CD14-positive monocyte (primary cell): ENCODE measurements at regions not wholly inside any gene's neighbourhood (a gene's known extent, or its start where the extent isn't known, plus 50 kb on each side); places are given as distances from the start of the nearest gene placed in this dataset.

ENCODE experiments used
- DNase-seq, 3 donors: peaks; one replicate each; pipeline ENCODE4 v3.0.0-alpha.2; 2011 to 2022
- H2AFZ ChIP-seq: 2 replicates; pipeline ENCODE4 v1.6.0; 2012; ENCODE audit warnings: mild to moderate bottlenecking, low read depth, low read length, inconsistent platforms; ENCODE audit not compliant: insufficient read depth, poor library complexity, severe bottlenecking
- H3K27ac ChIP-seq, 2 donors: 1 replicate in 1 of 2; 2 replicates in 1 of 2; pipeline ENCODE4 v1.5.1; 2012 to 2013; ENCODE audit warnings: low read length in 2 of 2, control low read depth in 1 of 2, inconsistent platforms in 1 of 2, low read depth in 1 of 2, mild to moderate bottlenecking in 1 of 2
- H3K27me3 ChIP-seq, 2 donors: one replicate each; pipeline versions ENCODE4 v1.6.0 to v1.6.1; 2011 to 2013; ENCODE audit warnings: low read length in 2 of 2; ENCODE audit not compliant: control insufficient read depth in 2 of 2, insufficient read depth in 2 of 2
- H3K36me3 ChIP-seq, 2 donors: replicated peaks in 1 of 2; 1 replicate in 1 of 2; 2 replicates in 1 of 2; pipeline versions ENCODE4 v1.5.1 to v1.6.1; 2012 to 2013; ENCODE audit warnings: low read length in 2 of 2, control low read depth in 1 of 2, inconsistent platforms in 1 of 2, mild to moderate bottlenecking in 1 of 2; ENCODE audit not compliant: insufficient read depth in 2 of 2, control insufficient read depth in 1 of 2
- H3K4me1 ChIP-seq, 2 donors: 1 replicate in 1 of 2; 2 replicates in 1 of 2; pipeline versions ENCODE4 v1.5.1 to v1.6.1; 2012 to 2013; ENCODE audit warnings: low read length in 2 of 2, control low read depth in 1 of 2, inconsistent platforms in 1 of 2, mild to moderate bottlenecking in 1 of 2, moderate library complexity in 1 of 2; ENCODE audit not compliant: insufficient read depth in 2 of 2, control insufficient read depth in 1 of 2
- H3K4me2 ChIP-seq: replicated peaks from 2 replicates; pipeline ENCODE3; 2012; ENCODE audit warnings: low read length, moderate library complexity, mild to moderate bottlenecking; ENCODE audit not compliant: poor library complexity, severe bottlenecking; ENCODE audit errors: extremely low read depth
- H3K4me3 ChIP-seq, 3 experiments: fragments of 200-600 bp in 1 of 3; sonication (generic) in 1 of 3; replicated peaks in 1 of 3; 1 replicate in 2 of 3; 2 replicates in 1 of 3; pipeline ENCODE4 v1.5.1; 2011 to 2013; ENCODE audit warnings: low read length in 3 of 3, mild to moderate bottlenecking in 3 of 3, control low read depth in 2 of 3, low read depth in 2 of 3, inconsistent platforms in 1 of 3, moderate library complexity in 1 of 3
- H3K79me2 ChIP-seq: 2 replicates; pipeline ENCODE4 v1.6.0; 2012; ENCODE audit warnings: mild to moderate bottlenecking, control low read depth, inconsistent platforms, low read length, moderate library complexity; ENCODE audit not compliant: insufficient read depth
- H3K9ac ChIP-seq: 2 replicates; pipeline ENCODE4 v1.6.0; 2017; ENCODE audit warnings: low read length, mild to moderate bottlenecking; ENCODE audit not compliant: insufficient read depth, poor library complexity, severe bottlenecking
- H3K9me3 ChIP-seq, 2 donors: replicated peaks in 1 of 2; 1 replicate in 1 of 2; 2 replicates in 1 of 2; pipeline versions ENCODE4 v1.5.1 to v1.6.1; 2012 to 2013; ENCODE audit warnings: low read length in 2 of 2, control low read depth in 1 of 2; ENCODE audit not compliant: control insufficient read depth in 1 of 2, insufficient read depth in 1 of 2
- H4K20me1 ChIP-seq: 2 replicates; pipeline ENCODE4 v1.6.0; 2012; ENCODE audit warnings: mild to moderate bottlenecking, low read length, control low read depth, moderate library complexity; ENCODE audit not compliant: insufficient read depth
- H3K27ac Mint-ChIP-seq, 7 donors: one replicate each; pipeline ENCODE4 v1.8.0; 2020; ENCODE audit warnings: mild to moderate bottlenecking in 7 of 7, mixed read lengths in 7 of 7, moderate library complexity in 6 of 7, inconsistent platforms in 2 of 7
- H3K27me3 Mint-ChIP-seq, 3 donors: one replicate each; pipeline ENCODE4 v1.8.0; 2021 to 2022; ENCODE audit warnings: low read depth in 3 of 3, mild to moderate bottlenecking in 3 of 3, mixed read lengths in 3 of 3, moderate library complexity in 3 of 3, inconsistent platforms in 1 of 3
- H3K36me3 Mint-ChIP-seq, 2 donors: one replicate each; pipeline ENCODE4 v1.8.0; 2020; ENCODE audit warnings: mixed read lengths in 2 of 2, inconsistent platforms in 1 of 2, mild to moderate bottlenecking in 1 of 2
- H3K4me1 Mint-ChIP-seq: one replicate; pipeline ENCODE4 v1.8.0; 2020; ENCODE audit warnings: mild to moderate bottlenecking, mixed read lengths
- H3K4me3 Mint-ChIP-seq, 2 donors: one replicate each; pipeline ENCODE4 v1.8.0; 2020; ENCODE audit warnings: mild to moderate bottlenecking in 2 of 2, mixed read lengths in 2 of 2, moderate library complexity in 1 of 2
- H3K9me3 Mint-ChIP-seq, 7 donors: one replicate each; pipeline ENCODE4 v1.8.0; 2020 to 2022; ENCODE audit warnings: mixed read lengths in 7 of 7, mild to moderate bottlenecking in 6 of 7, moderate library complexity in 6 of 7, inconsistent platforms in 2 of 7
- WGBS: methylation state at CpG from one replicate; pipeline ENCODE4 v1.1.5; 2013; ENCODE audit warnings: missing lambda C conversion rate; ENCODE audit not compliant: insufficient coverage; 5-methylcytosine and 5-hydroxymethylcytosine counted together
- intact Hi-C, 2 donors: fragments of 100-400 bp; cut with micrococcal nuclease; formaldehyde crosslinking; loops; one replicate each; pipeline versions ENCODE4 v1.15.0 to v1.15.1; 2023
- TF ChIP-seq, protein P1 (sequence below): fragments of 200-600 bp; IDR thresholded peaks from one replicate; pipeline ENCODE4 v1.8.0; 2022; ENCODE audit warnings: antibody characterized with exemption, mild to moderate bottlenecking

DNA sequence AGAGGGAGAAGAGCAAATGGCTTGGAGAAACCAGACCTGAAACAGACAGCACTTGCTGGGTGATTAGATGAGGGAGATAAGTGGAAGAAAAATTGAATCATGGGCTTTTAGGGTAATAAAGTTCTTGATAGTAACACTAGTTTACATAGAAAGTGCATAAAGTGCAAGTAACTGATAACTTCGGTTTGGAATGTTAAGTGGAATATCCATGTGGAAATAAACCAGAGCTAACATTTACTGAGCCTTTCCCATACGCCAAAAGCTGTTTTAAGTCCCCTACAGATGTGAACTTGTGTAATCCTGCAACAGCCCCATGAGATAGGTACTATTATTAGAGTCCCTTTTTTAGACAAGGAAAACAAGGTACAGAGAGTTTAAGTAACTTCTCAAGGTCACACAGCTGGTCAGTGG, 77.1 kb upstream of the NUDT4 start:
- H3K79me2 ChIP-seq, result no peaks in the 10 kb centered on the region
- H3K4me1 ChIP-seq, result no peaks in the 10 kb centered on the region
- H3K27me3 Mint-ChIP-seq, result peaks cover 0 to 5% (median 0%) of the 10 kb centered on the region in 3 donors
- intact Hi-C loops, result no loop called here
- WGBS, result no CpG with 5 or more reads among the region's 2 CpGs
- H3K36me3 ChIP-seq, result no peaks in the 10 kb centered on the region
- H3K9ac ChIP-seq, result no peak overlapping the region
- no peak for DNase-seq
- H3K36me3 Mint-ChIP-seq, result no peaks in the 10 kb centered on the region
- H3K4me3 Mint-ChIP-seq, result no peak overlapping the region
- H3K27ac ChIP-seq, result no peak overlapping the region
- no peaks in the 10 kb centered on the region for H3K27me3 ChIP-seq
- H3K27ac Mint-ChIP-seq, result no peak overlapping the region
- no peak overlapping the region for H2AFZ ChIP-seq
- no peak overlapping the region for H3K4me3 ChIP-seq
- TF ChIP-seq, protein P1, sequence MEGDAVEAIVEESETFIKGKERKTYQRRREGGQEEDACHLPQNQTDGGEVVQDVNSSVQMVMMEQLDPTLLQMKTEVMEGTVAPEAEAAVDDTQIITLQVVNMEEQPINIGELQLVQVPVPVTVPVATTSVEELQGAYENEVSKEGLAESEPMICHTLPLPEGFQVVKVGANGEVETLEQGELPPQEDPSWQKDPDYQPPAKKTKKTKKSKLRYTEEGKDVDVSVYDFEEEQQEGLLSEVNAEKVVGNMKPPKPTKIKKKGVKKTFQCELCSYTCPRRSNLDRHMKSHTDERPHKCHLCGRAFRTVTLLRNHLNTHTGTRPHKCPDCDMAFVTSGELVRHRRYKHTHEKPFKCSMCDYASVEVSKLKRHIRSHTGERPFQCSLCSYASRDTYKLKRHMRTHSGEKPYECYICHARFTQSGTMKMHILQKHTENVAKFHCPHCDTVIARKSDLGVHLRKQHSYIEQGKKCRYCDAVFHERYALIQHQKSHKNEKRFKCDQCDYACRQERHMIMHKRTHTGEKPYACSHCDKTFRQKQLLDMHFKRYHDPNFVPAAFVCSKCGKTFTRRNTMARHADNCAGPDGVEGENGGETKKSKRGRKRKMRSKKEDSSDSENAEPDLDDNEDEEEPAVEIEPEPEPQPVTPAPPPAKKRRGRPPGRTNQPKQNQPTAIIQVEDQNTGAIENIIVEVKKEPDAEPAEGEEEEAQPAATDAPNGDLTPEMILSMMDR, result no peak
- no peaks in the 10 kb centered on the region for H3K9me3 ChIP-seq
- H3K4me2 ChIP-seq, result no peak overlapping the region
- no peaks in the 10 kb centered on the region for H4K20me1 ChIP-seq
- peaks cover 0 to 2% (median 0%) of the 10 kb centered on the region in 7 donors for H3K9me3 Mint-ChIP-seq
- no peaks in the 10 kb centered on the region for H3K4me1 Mint-ChIP-seq

- no peaks in the 10 kb centered on the region for H3K9me3 ChIP-seq
- Mint-ChIP-seq H3K4me1 (no peaks in the 10 kb centered on the region), H3K27me3 (peaks cover 0 to 7% (median 0%) of the 10 kb centered on the region in 3 donors), H3K9me3 (peaks cover 2 to 10% (median 5%) of the 10 kb centered on the region in 7 donors), H3K36me3 (no peaks in the 10 kb centered on the region), H3K4me3 (no peak overlapping the region), H3K27ac (no peak overlapping the region)
- H3K4me3 ChIP-seq, result no peak overlapping the region
- DNase-seq, result no peak
- H3K4me1 ChIP-seq, result no peaks in the 10 kb centered on the region
- no peaks in the 10 kb centered on the region for H4K20me1 ChIP-seq
- 100% methylated on average over 1 of the region's 5 CpGs for WGBS
- no peaks in the 10 kb centered on the region for H3K79me2 ChIP-seq
- no peak overlapping the region for H3K4me2 ChIP-seq
- intact Hi-C loops, result no loop called here
- no peak overlapping the region for H3K9ac ChIP-seq
- H3K27ac ChIP-seq, result no peak overlapping the region
- TF ChIP-seq, protein P1, result no peak
- H3K27me3 ChIP-seq, result no peaks in the 10 kb centered on the region
- no peaks in the 10 kb centered on the region for H3K36me3 ChIP-seq
- no peak overlapping the region for H2AFZ ChIP-seq
Observed at GRCh38 chr12:93302331-93303229, 75.1 kb upstream of the NUDT4 start.
